ENCODE measurements at regions not wholly inside any gene's neighbourhood (a gene's known extent, or its start where the extent isn't known, plus 50 kb on each side); places are given as distances from the start of the nearest gene placed in this dataset.

GRCh38 chr12:126418400-126418799 lies 1353.2 kb downstream of the AACS start:
- no peak overlapping the region for H3K4me3 ChIP-seq (ENCODE audit: control insufficient read depth, low read depth, low read length)
- no peak for DNase-seq (ENCODE audit: low read depth)

DNA sequence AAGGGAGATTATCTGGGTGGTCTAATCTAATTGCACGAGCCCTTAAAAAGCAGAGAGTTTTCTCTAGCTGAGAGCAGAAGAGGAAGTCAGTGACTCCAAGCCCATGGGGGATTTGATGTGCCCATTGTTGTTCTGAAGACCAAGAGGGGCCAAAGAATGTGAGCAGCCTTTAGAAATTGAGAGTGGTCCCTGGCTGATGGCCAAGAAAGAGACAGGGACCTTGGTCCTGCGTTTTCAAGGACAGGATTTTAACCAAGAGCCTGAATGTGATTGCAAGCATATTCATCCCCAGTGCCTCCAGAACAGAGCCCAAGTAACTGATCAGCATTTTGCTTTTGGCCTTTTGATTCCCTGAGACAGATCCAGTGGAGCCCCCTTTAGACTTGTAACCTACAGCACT lies 1353.9 kb downstream of the AACS start:
- no peak for DNase-seq (ENCODE audit: low read depth)
- no peak for TF ChIP-seq CTCF (IDR thresholded peaks at IDR 0.05; ENCODE audit: control insufficient read depth, insufficient read depth, low read depth, low read length, missing control alignments)
- H3K4me3 ChIP-seq (ENCODE audit: control insufficient read depth, low read depth, low read length), result no peak overlapping the region

More at GRCh38 chr12:126418400-126418799, 1353.2 kb downstream of the AACS start:
- TF ChIP-seq CTCF (IDR thresholded peaks at IDR 0.05; ENCODE audit: control insufficient read depth, insufficient read depth, low read depth, low read length, missing control alignments), result no peak

DNA sequence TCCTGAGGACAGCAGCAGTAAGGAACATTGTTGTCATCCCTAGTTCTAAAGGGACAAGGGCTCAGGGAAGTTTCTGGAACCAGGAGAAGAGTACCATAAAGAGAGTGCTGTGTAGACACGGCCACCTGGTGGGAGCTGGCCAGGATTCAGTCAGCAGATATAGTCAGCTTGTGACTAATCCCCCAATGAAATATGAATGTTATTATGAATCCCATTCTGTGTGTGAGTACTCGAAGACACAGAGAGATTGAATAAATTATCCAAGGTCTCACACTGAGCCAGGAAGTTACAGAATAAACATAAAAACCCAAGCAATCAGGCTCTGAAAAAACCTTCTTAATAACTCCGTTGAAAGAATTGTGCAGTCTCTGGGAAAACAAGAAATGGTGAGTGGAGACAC lies 1359.5 kb downstream of the AACS start:
- no peak for TF ChIP-seq CTCF (IDR thresholded peaks at IDR 0.05; ENCODE audit: control insufficient read depth, insufficient read depth, low read depth, low read length, missing control alignments)
- DNase-seq (ENCODE audit: low read depth), result no peak
- H3K4me3 ChIP-seq (ENCODE audit: control insufficient read depth, low read depth, low read length), result no peak overlapping the region

- no peak for DNase-seq (ENCODE audit: low read depth)
- no peak for TF ChIP-seq CTCF (IDR thresholded peaks at IDR 0.05; ENCODE audit: control insufficient read depth, insufficient read depth, low read depth, low read length, missing control alignments)
- H3K4me3 ChIP-seq (ENCODE audit: control insufficient read depth, low read depth, low read length), result no peak overlapping the region
These were observed 1360.0 kb downstream of the AACS start for GRCh38 chr12:126425264-126425663.

DNA sequence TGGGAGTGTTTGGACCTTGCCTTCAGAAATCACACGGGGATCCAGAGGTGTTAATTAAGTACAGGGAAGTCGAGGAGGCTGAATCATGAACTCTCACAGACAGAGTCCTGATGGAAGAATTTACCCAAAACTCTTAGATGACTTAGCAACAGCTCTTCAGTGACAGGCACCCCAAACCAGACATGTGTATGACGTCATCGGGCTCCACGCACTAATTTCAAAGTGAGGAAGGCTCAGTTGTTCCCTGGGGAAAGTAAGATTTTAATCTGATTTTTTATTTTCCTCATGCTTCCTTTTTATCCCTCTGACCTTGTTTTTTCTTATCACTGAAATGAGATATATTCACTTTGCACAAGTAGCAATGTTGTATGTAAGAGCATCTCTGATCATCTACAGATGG lies 1363.5 kb downstream of the AACS start:
- no peak overlapping the region for H3K4me3 ChIP-seq (ENCODE audit: control insufficient read depth, low read depth, low read length)
- TF ChIP-seq CTCF (IDR thresholded peaks at IDR 0.05; ENCODE audit: control insufficient read depth, insufficient read depth, low read depth, low read length, missing control alignments), result no peak
- DNase-seq (ENCODE audit: low read depth), result no peak

DNA sequence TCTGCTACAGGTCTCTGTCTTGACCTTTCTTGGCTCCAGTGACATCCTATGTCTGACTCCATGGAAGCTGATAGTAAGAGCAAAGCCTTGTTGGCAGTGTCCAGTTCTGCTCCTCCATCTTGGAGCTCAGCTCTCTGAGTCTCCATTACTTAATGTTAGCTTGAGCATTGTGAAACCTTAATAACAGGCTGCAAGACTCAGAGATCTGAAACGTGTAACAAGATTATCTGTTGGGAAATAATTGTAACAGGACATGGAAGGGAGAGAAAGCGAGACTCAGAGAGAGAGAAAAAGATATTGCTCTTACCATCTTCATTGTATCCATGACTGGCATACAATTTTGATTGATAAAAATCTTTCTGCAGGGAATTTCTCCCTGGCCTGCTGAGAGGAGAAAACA lies 1365.7 kb downstream of the AACS start:
- no peak for DNase-seq (ENCODE audit: low read depth)
- no peak overlapping the region for H3K4me3 ChIP-seq (ENCODE audit: control insufficient read depth, low read depth, low read length)
- TF ChIP-seq CTCF (IDR thresholded peaks at IDR 0.05; ENCODE audit: control insufficient read depth, insufficient read depth, low read depth, low read length, missing control alignments), result no peak

- no peak for TF ChIP-seq CTCF (IDR thresholded peaks at IDR 0.05; ENCODE audit: control insufficient read depth, insufficient read depth, low read depth, low read length, missing control alignments)
- no peak for DNase-seq (ENCODE audit: low read depth)
- no peak overlapping the region for H3K4me3 ChIP-seq (ENCODE audit: control insufficient read depth, low read depth, low read length)
These were observed 1366.5 kb downstream of the AACS start for GRCh38 chr12:126431767-126432166.
